A549 (cell line): ENCODE measurements at regions not wholly inside any gene's neighbourhood (a gene's known extent, or its start where the extent isn't known, plus 50 kb on each side); places are given as distances from the start of the nearest gene placed in this dataset.

Experiments used
- ATAC-seq, 2 experiments: fragments of 200-7000 bp in 1 of 2; fragments of >200 bp in 1 of 2; cut with Nextera tagmentation in 1 of 2; cut with Tn5 transposase in 1 of 2; 3 replicates each; pipeline versions ENCODE4 v1.8.0 to v1.9.1; 2018 to 2020; ENCODE audit warnings: mild to moderate bottlenecking in 1 of 2, moderate library complexity in 1 of 2
- CTCF ChIA-PET: fragments of 300-600 bp; sonication (Branson Sonifier 250); formaldehyde crosslinking; extraction: SDS; loops from one replicate; lab custom pipeline; 2021; ENCODE audit warnings: antibody characterized with exemption, inconsistent platforms; lab: Yijun Ruan, JAX
- POLR2A ChIA-PET: fragments of 350-600 bp; formaldehyde crosslinking; extraction: SDS; loops from one replicate; lab custom pipeline; 2021; ENCODE audit warnings: antibody characterized with exemption, inconsistent platforms; lab: Yijun Ruan, JAX
- DNase-seq, 2 experiments: peaks; one replicate each; pipeline versions ENCODE4 v3.0.0 to v3.0.0-alpha.2; 2011 to 2016; ENCODE audit warnings: low read depth in 1 of 2, low spot score in 1 of 2
- FAIRE-seq: peaks from 2 replicates; lab custom pipeline; 2011; peaks lifted over from hg19 to GRCh38; lab: Jason Lieb, UNC
- H3K27ac ChIP-seq, 2 experiments: fragments of >200 bp; sonication (Bioruptor Twin); formaldehyde crosslinking; 3 replicates each; pipeline ENCODE4 v1.5.1; 2016 to 2017
- H3K4me1 ChIP-seq: fragments of >200 bp; sonication (Bioruptor Twin); formaldehyde crosslinking; 3 replicates; pipeline ENCODE4 v1.6.1; 2016
- H3K4me2 ChIP-seq: fragments of >200 bp; sonication (Bioruptor Twin); formaldehyde crosslinking; 3 replicates; pipeline ENCODE4 v1.6.1; 2016
- H3K4me3 ChIP-seq: fragments of >200 bp; sonication (Bioruptor Twin); formaldehyde crosslinking; 3 replicates; pipeline ENCODE4 v1.5.1; 2016
- H3K9me3 ChIP-seq: fragments of >200 bp; sonication (Bioruptor Twin); formaldehyde crosslinking; 3 replicates; pipeline ENCODE4 v1.6.1; 2016
- BHLHE40 ChIP-seq: IDR thresholded peaks from 2 replicates; pipeline ENCODE4 v1.6.1; 2012; ENCODE audit warnings: low read depth, low read length, inconsistent platforms
- CBX8 ChIP-seq: fragments of 200-600 bp; sonication (generic); IDR thresholded peaks from 2 replicates; pipeline ENCODE4 v1.6.1; 2016
- CEBPB ChIP-seq, 2 experiments: fragments of >200 bp in 1 of 2; sonication (Bioruptor Twin) in 1 of 2; formaldehyde crosslinking in 1 of 2; IDR thresholded peaks; 2 replicates each; pipeline ENCODE4 v1.6.1; 2012 to 2016
- CHD4 ChIP-seq: fragments of 200-600 bp; sonication (generic); IDR thresholded peaks from 2 replicates; pipeline ENCODE4 v1.6.1; 2016; ENCODE audit warnings: antibody characterized with exemption, mild to moderate bottlenecking, borderline replicate concordance
- E2F6 ChIP-seq: IDR thresholded peaks from 2 replicates; pipeline ENCODE4 v1.6.1; 2012; ENCODE audit warnings: low read depth, borderline replicate concordance
- FOSB ChIP-seq: fragments of 250-450 bp; sonication (Bioruptor Pico); IDR thresholded peaks from 2 replicates; pipeline ENCODE4 v1.5.0; 2020; ENCODE audit warnings: mild to moderate bottlenecking, moderate library complexity
- FOSL2 ChIP-seq, 2 experiments: fragments of 450-650 bp in 1 of 2; fragments of >200 bp in 1 of 2; sonication (Bioruptor Twin) in 1 of 2; formaldehyde crosslinking; IDR thresholded peaks; 2 replicates each; pipeline versions ENCODE4 v1.5.0 to v1.6.1; 2016 to 2020; ENCODE audit warnings: mild to moderate bottlenecking in 1 of 2, moderate library complexity in 1 of 2
- HDAC2 ChIP-seq: fragments of 200-600 bp; sonication (generic); IDR thresholded peaks from 2 replicates; pipeline ENCODE4 v1.6.1; 2016
- HMGXB4 ChIP-seq: fragments of 250-450 bp; sonication (Bioruptor Pico); IDR thresholded peaks from 2 replicates; pipeline ENCODE4 v1.5.0; 2021; ENCODE audit warnings: mild to moderate bottlenecking, moderate library complexity, borderline replicate concordance
- MAX ChIP-seq: IDR thresholded peaks from 2 replicates; pipeline ENCODE4 v1.6.1; 2012
- MAZ ChIP-seq: fragments of 150-350 bp; IDR thresholded peaks from 2 replicates; pipeline ENCODE4 v1.6.1; 2014; ENCODE audit warnings: antibody characterized with exemption, low read depth, low read length, borderline replicate concordance
- NPAS2 ChIP-seq: fragments of 250-450 bp; sonication (Bioruptor Pico); IDR thresholded peaks from 2 replicates; pipeline ENCODE4 v1.8.0; 2022; ENCODE audit warnings: mild to moderate bottlenecking, moderate library complexity, borderline replicate concordance
- PHF8 ChIP-seq: fragments of 200-600 bp; sonication (generic); IDR thresholded peaks from 2 replicates; pipeline ENCODE4 v1.6.1; 2016; ENCODE audit warnings: low read depth, mild to moderate bottlenecking, antibody characterized with exemption, moderate library complexity, borderline replicate concordance
- POLR2A ChIP-seq: IDR thresholded peaks from 2 replicates; pipeline ENCODE4 v1.6.1; 2012; ENCODE audit warnings: mild to moderate bottlenecking, low read length
- POLR2AphosphoS2 ChIP-seq: conservative IDR thresholded peaks from 2 replicates; pipeline ENCODE4 v1.6.1; 2012; ENCODE audit warnings: low read length, improper control_type of control experiment, inconsistent platforms
- RAD21 ChIP-seq, 2 experiments: fragments of >200 bp in 1 of 2; sonication (Bioruptor Twin) in 1 of 2; formaldehyde crosslinking in 1 of 2; IDR thresholded peaks in 1 of 2; conservative IDR thresholded peaks in 1 of 2; 2 replicates in 1 of 2; 3 replicates in 1 of 2; pipeline ENCODE4 v1.6.1; 2012 to 2018; ENCODE audit warnings: inconsistent platforms in 1 of 2
- REST ChIP-seq: fragments of 200-600 bp; sonication (generic); IDR thresholded peaks from 2 replicates; pipeline ENCODE4 v1.6.1; 2016; ENCODE audit warnings: antibody characterized with exemption, mild to moderate bottlenecking, moderate library complexity
- SREBF2 ChIP-seq: fragments of 450-650 bp; IDR thresholded peaks from 2 replicates; pipeline ENCODE4 v1.6.1; 2014; ENCODE audit warnings: mild to moderate bottlenecking, moderate library complexity
- TP53 ChIP-seq: fragments of 250-450 bp; sonication (Bioruptor Pico); IDR thresholded peaks from 2 replicates; pipeline ENCODE4 v1.5.0; 2021; ENCODE audit warnings: mild to moderate bottlenecking, moderate library complexity
- ZNF302 ChIP-seq: fragments of 250-450 bp; sonication (Bioruptor Pico); IDR thresholded peaks from 2 replicates; pipeline ENCODE4 v1.9.0; 2021; ENCODE audit warnings: inconsistent platforms, mild to moderate bottlenecking, moderate library complexity
- ZSCAN20 ChIP-seq: fragments of 250-450 bp; sonication (Bioruptor Pico); IDR thresholded peaks from 2 replicates; pipeline ENCODE4 v1.8.0; 2022; ENCODE audit warnings: mild to moderate bottlenecking, moderate library complexity
- WGBS: methylation state at CpG from one replicate; pipeline ENCODE4 v1.1.6; 2017; ENCODE audit errors: missing lambda C conversion rate; 5-methylcytosine and 5-hydroxymethylcytosine counted together

GRCh38 chr10:6847561-6847960 lies 267.5 kb upstream of the PRKCQ start:
- ATAC-seq (no peak), FAIRE-seq (no peak), DNase-seq (no peak)
- TF ChIP-seq MAX (no peak), HMGXB4 (CRISPR knock-in tag) (no peak), POLR2AphosphoS2 (no peak)
- no peaks in the 10 kb centered on the region for H3K9me3 ChIP-seq
- 93% methylated on average over 3 of the region's 3 CpGs for WGBS
- CTCF ChIA-PET, result no interaction called here
- H3K4me2 ChIP-seq, result no peak overlapping the region
- H3K4me1 ChIP-seq, result no peaks in the 10 kb centered on the region
- POLR2A ChIA-PET, result no interaction called here
- H3K27ac ChIP-seq, result no peak overlapping the region
- H3K4me3 ChIP-seq, result no peak overlapping the region

GRCh38 chr10:6843894-6844650 lies 264.0 kb upstream of the PRKCQ start:
- ATAC-seq, result no peak
- H3K4me3 ChIP-seq, result no peak overlapping the region
- no peak for DNase-seq
- WGBS, result 68% methylated on average over 4 of the region's 4 CpGs
- no peak for TF ChIP-seq FOSL2 (IDR thresholded peaks at IDR 0.05)
- TF ChIP-seq FOSL2 (CRISPR knock-in tag; IDR thresholded peaks at IDR 0.05), result no peak
- TF ChIP-seq MAZ, result no peak
- TF ChIP-seq BHLHE40, result no peak
- TF ChIP-seq SREBF2, result no peak
- no peak for TF ChIP-seq TP53 (CRISPR knock-in tag)
- no peak for TF ChIP-seq CBX8
- H3K9me3 ChIP-seq, result no peaks in the 10 kb centered on the region
- no peak for FAIRE-seq
- POLR2A ChIA-PET, result no interaction called here
- no peak overlapping the region for H3K4me2 ChIP-seq
- CTCF ChIA-PET, result interaction anchor here (1.7 kb wide), 1 partner anchor 122 kb away, joined by 5 read pairs; no protein-coding TSS in a partner anchor
- no peaks in the 10 kb centered on the region; the same call in 2 of the 3 replicates for H3K4me1 ChIP-seq
- no peak overlapping the region for H3K27ac ChIP-seq

GRCh38 chr10:6843481-6843881 lies 263.4 kb upstream of the PRKCQ start:
- Histone ChIP-seq H3K4me3 (no peak overlapping the region), H3K4me1 (no peaks in the 10 kb centered on the region; the same call in 2 of the 3 replicates), H3K27ac (no peak overlapping the region), H3K9me3 (no peaks in the 10 kb centered on the region), H3K4me2 (no peak overlapping the region)
- FAIRE-seq (no peak), DNase-seq (peak in 1 of 2 experiments; percentile 19), ATAC-seq (no peak)
- ChIA-PET POLR2A (no interaction called here), CTCF (interaction anchor here (1.7 kb wide), 1 partner anchor 122 kb away, joined by 5 read pairs; no protein-coding TSS in a partner anchor)
- WGBS, result 86% methylated on average over 4 of the region's 4 CpGs
- TF ChIP-seq RAD21 (conservative IDR thresholded peaks at IDR 0.05 in 1 of 2, IDR thresholded peaks at IDR 0.05 in 1 of 2) (peak in 1 of 2 experiments; percentile 33; a peak in 2 of 5 replicates), POLR2AphosphoS2 (no peak)

GRCh38 chr10:6842722-6843121 lies 262.6 kb upstream of the PRKCQ start:
- no peak overlapping the region for H3K4me3 ChIP-seq
- CTCF ChIA-PET, result interaction anchor here (0.6 to 1.7 kb wide), 3 partner anchors 14 to 274 kb away, joined by 3 to 5 read pairs (median 4); no protein-coding TSS in a partner anchor
- H3K27ac ChIP-seq, result no peak overlapping the region
- H3K4me1 ChIP-seq, result no peaks in the 10 kb centered on the region; the same call in 2 of the 3 replicates
- ATAC-seq, result no peak
- no peak overlapping the region for H3K4me2 ChIP-seq
- no peaks in the 10 kb centered on the region for H3K9me3 ChIP-seq
- FAIRE-seq, result no peak
- WGBS, result 83% methylated on average over 1 of the region's 1 CpG
- POLR2A ChIA-PET, result no interaction called here
- no peak for DNase-seq
- TF ChIP-seq HDAC2, result no peak
- TF ChIP-seq ZNF302 (CRISPR knock-in tag), result no peak
- no peak for TF ChIP-seq REST
- TF ChIP-seq E2F6, result no peak
- TF ChIP-seq MAZ, result no peak
- TF ChIP-seq CBX8, result no peak
- no peak for TF ChIP-seq CEBPB (IDR thresholded peaks at IDR 0.05)
- no peak for TF ChIP-seq PHF8
- no peak for TF ChIP-seq NPAS2
- TF ChIP-seq ZSCAN20 (CRISPR knock-in tag), result no peak
- no peak for TF ChIP-seq FOSB
- TF ChIP-seq POLR2A, result no peak
- no peak for TF ChIP-seq CHD4
